DLD1 (cell line): ENCODE measurements at regions not wholly inside any gene's neighbourhood (a gene's known extent, or its start where the extent isn't known, plus 50 kb on each side); places are given as distances from the start of the nearest gene placed in this dataset.

Source experiments
- in situ Hi-C: cut with HindIII; loops from 2 replicates; pipeline ENCODE4 v1.10.0; 2017; ENCODE audit warnings: low sequenced_read_pairs

DNA sequence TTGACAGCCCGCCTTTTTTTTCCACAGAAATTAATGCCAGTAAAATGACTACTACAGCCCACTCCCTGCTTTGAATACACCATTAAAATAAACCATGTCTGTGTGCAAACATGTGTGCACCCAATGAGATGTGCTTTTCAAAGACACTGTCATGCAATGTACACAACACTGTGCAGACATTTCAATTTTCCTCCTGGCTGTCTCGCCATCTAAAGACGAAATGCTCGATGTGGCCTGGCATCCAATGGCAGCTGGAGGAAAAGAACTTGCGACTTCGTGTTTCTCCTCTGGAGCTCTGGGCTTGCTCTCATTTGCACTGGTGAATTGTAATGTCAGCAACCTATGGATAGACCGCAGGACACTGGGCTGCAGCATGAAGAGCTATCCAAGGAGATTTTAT, 147.0 kb upstream of the NAV2 start:
- in situ Hi-C loops: loop anchor here (25.0 kb wide), 1 partner anchor 322 kb away; no protein-coding TSS in a partner anchor

DNA sequence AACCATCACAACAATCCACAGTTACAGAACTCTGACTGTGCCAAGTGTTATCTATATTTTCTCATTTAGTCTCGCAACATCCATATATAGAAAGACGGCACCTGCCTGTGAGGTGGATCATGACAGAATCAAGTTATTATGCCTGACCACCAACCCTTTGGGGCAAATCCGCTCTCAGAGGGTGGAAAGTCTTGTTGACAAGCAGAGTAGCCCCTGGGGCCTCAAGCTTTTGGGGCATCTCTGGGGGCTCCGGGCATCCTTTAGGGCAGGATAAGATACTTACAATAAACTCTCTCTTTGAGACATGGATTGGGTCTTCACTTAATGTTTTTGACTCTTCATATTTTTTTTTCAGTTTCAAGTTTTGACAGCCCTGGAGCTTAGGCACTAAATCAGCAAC, 150.5 kb upstream of the NAV2 start:
- in situ Hi-C loops: loop anchor here (25.0 kb wide), 1 partner anchor 325 kb away; no protein-coding TSS in a partner anchor

DNA sequence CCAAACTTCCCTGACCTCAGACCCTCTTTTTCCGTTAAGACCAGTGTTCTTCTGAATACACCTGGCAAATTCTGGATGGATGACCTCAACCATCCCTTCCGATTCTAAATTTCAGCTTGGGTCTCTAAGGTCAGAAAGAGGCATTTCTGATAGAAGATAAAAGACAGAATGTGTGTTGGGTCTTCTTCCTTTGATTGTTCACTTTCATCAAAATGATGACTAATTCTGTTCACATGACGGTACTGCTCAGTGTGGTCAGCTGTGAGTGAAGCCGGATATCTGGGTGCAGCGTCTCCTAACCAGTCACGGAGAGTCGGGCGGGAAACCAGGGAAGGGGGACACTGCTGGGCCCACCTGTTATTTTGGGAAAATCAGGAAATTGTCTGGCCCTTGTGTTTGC, 151.6 kb upstream of the NAV2 start:
- in situ Hi-C loops: loop anchor here (25.0 kb wide), 1 partner anchor 326 kb away; no protein-coding TSS in a partner anchor

DNA sequence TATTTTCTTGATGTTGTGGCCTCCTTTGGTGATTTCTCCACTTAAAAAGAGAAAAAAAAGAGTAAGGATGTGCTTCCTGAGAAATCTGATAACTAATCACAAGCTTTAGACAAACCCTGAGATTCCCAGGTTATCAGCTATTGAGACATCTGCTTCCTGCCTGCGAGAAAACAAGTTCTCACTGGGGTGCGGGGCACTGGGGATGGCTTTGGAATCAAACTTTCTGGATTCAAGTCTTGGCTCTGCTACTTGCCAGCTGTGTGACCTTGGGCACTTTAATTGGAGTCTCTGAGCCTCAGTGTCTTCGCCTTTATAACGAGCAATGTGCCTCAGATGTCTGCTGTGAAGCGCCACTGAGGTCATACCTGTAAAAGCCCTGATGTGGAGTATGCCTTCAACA, 152.5 kb upstream of the NAV2 start:
- in situ Hi-C loops: loop anchor here (25.0 kb wide), 1 partner anchor 327 kb away; no protein-coding TSS in a partner anchor

DNA sequence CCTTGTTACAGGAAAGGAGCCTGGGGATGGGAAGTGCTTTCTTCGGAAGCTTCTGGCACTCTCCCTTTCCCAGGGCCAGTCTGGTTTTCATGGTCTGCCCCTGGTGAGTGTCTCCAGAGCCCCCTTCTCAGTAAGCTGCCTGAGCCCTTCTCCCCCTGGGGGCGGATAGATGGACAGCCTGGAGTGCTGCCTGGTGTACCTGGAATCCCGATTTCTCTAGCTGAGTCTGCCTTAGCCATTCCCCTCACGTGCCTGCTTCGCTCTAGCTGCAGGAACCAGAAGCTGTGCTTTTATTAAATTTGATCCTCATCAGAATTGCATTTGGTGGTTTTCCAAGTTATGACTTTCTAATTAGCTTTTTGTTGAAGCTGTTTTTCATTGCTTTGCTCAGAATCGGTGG, 152.9 kb upstream of the NAV2 start:
- in situ Hi-C loops: loop anchor here (25.0 kb wide), 1 partner anchor 328 kb away; no protein-coding TSS in a partner anchor

DNA sequence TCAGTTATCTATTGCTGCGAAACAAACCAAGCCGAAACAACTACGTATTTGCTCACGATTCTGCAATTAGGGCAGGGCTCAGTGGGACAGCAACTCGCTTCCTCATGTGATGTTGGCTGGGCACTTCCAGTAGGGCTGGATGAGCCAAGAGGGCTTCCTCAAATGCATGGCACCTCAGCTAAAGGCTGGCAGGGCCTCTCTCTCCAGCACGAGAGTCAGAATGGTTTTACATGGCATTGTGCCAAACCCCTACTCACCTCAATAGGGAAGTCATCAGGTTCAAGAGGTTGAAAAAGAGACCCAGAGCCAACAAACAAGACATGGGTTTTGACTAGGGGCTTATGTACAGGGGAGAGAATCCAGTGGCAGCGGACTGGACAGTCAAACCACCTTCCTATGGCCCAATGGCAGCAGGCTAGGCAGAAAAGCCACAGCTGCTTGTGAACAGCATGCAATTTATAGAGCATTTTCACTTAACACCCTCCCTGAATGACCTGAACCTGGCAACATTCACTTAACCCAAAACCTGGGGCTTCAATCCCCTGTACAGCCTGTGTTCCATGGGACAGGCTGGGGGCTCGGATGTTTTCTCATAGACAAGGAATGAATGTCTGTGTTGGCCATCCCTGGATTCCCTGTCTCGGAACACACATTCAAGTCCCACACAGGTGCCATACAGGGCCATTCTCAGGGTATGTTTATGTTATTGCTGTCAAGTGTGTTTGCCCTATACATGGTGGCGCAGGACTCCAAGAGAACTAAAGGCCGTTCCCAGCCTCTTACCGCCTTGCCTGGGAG, 154.2 kb upstream of the NAV2 start:
- in situ Hi-C loops: loop anchor here (25.0 kb wide), 1 partner anchor 329 kb away; no protein-coding TSS in a partner anchor

DNA sequence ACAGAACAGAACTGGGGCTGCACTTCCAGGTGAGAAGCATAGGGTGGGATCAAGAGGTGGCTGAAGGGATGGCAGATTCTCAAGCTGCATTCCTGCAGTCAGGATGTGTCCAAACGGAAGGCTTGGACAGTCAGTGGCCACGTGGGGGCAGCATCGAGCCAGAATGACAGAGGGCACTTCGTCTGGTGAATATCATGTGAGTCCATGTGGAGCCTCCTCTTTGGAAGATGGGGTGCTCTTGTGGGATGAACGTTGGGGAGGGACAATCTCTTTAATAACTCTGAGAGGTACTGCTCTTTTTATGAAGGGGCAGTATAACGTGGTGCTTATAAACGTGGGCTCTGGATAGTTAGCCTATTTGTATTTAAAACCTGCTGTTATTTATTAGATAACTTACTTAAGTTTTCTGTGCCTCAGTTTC, 154.9 kb upstream of the NAV2 start:
- in situ Hi-C loops: loop anchor here (25.0 kb wide), 1 partner anchor 330 kb away; no protein-coding TSS in a partner anchor

DNA sequence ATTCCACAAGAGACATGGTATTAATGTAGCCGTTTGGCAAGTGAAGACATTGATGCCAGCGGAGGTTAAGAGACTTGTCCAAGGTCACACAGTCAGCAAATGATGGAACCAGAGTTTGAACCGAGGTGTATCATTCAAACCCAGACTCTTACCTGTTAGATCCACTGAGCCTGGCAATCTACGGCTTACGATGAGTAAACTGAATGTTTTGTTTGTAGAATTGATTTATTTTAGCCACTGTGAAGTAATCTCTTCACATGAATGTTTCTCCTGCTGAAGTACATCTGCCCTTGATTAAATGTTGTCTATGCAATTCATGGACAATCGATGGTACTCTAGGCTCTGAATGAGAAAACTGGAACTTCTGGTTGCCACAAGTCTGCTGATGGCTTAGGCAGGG, 155.5 kb upstream of the NAV2 start:
- in situ Hi-C loops: loop anchor here (25.0 kb wide), 1 partner anchor 330 kb away; no protein-coding TSS in a partner anchor

DNA sequence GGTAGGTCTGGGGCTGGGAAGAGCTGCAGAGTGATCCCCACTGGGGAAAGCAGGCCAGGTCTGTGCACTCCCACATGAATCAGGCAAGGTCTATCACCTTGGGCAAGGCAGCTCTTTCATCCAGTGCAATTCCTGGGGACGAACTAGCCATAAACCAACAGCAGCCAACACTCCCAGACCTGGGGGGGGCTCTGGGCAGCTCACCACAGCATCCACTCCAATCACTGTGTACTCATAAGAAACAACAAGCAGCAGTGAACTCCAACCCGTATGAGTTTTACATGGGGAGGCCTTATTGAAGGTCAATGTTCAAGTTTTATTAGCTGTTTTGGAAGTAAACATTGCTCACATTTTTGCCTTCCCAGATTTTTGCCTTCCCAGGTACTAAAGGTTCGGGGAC, 157.4 kb upstream of the NAV2 start:
- in situ Hi-C loops: loop anchor here (25.0 kb wide), 1 partner anchor 332 kb away; no protein-coding TSS in a partner anchor

DNA sequence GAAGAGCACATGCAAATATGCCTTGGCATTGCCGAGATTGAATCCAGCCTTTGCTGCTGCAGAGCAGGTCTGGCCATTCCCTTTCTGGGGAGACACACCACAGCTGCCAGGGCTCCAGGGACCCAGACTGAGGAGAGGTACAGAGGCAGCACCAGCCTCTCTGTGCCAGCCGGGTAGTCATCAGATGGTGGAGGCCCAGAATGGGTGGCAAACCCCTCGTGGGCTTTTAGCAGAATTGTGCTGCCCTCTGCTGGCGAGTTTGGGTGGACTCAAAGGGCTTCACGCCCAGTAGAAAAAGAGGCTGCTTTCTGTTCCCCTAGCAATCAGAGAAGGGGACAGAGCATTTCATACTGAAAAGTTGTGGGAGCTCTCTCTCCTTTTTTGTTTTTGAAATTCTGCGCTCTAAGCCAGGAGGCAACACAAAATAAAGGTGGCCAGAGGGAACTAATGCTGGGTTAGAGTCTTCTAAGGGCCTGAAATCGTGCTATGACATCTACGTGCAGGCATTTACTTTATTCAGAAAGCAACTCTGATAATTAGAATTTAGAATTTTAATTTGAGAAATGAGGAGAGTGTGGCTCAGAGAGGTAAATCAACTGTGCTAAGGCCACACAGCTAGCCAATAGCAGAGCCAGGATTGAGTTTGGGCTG, 158.8 kb upstream of the NAV2 start:
- in situ Hi-C loops: loop anchor here (25.0 kb wide), 1 partner anchor 333 kb away; no protein-coding TSS in a partner anchor

DNA sequence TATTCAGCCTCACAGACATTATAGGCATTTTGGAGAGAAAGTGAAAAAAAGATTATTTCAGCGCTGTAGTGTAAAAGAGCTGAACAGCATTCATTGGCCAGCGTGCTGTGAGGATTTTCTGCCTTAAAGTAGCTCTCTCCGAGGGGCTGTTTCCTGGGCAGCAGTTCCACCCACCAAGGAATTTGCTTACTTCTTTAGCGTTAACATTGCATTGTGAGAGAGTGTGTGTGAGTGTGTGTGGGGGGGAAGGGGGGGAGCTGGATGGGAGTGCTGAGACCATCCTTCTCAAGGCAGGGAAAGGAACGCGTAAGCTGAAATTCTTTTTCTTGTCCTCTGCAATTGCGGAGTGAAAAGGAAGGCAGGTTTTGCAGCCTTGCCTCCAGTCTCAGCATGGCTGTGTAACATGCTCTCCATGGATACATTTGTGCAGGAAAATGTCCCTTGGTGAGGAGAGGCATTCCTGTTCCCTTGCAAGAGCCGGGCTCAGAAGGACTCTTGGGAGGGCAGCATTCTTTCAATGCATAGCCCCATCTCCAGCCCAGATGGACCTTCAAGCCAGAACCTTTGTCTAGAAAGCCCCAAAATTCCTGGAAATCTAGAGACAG, 159.9 kb upstream of the NAV2 start:
- in situ Hi-C loops: loop anchor here (25.0 kb wide), 1 partner anchor 335 kb away; no protein-coding TSS in a partner anchor

DNA sequence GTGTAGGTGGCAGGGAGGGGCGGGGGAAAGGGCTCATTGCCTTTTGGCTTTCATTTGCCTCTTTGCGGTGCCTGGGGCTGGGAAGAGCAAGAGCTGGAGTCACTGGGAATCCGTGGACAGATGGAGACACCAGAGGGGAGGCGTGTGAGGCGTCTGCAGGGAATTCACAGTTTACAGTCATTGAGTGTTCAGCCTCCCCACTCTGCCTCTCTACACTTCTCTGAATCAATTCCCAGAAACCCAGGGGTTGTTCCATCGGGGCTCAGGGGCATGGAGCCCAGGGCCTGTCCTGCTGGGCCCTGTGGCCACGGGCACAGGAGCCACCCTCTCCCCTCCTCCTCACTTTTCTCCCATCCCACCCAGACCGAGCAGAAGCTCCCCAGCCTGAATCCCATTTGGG, 160.5 kb upstream of the NAV2 start:
- in situ Hi-C loops: loop anchor here (25.0 kb wide), 1 partner anchor 335 kb away; no protein-coding TSS in a partner anchor

DNA sequence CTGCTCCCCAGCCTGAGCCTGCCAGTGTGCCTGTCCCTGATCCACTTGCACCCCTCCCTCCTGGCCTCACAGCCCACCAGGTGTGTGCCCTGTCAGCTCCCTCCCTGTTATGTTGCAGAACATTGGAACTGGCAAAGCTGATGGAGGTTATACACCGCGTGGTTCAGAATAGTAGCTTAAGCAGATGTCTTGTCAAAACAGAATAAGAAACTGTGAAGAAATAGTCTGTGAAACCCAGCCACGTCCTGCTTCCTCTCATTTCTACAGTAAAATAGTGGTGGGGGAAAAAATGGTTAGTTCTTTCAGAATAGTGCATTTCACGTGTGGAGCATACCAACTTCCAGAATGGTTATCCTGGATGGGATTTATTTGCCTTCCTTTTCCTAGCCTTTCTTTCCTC, 161.2 kb upstream of the NAV2 start:
- in situ Hi-C loops: loop anchor here (25.0 kb wide), 1 partner anchor 336 kb away; no protein-coding TSS in a partner anchor

DNA sequence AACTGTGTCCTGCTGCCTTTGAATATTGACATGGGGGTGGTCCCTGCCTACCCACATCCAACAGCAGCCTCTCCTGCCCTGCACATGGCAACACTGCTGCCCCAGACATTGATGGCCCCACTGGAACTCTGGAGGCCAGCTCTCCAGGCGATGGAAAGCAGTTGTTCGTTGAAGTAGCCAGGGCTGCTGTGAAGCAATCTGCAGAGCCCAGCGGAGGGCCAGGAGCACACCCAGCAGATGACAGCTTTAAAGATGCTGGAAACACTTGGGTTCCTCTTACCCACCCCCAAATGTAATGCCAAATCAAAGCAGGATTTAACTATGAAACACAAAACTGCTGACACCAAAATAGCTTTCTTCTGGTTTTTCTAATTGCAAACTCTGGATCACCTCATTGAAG, 165.6 kb upstream of the NAV2 start:
- in situ Hi-C loops: no loop called here

DNA sequence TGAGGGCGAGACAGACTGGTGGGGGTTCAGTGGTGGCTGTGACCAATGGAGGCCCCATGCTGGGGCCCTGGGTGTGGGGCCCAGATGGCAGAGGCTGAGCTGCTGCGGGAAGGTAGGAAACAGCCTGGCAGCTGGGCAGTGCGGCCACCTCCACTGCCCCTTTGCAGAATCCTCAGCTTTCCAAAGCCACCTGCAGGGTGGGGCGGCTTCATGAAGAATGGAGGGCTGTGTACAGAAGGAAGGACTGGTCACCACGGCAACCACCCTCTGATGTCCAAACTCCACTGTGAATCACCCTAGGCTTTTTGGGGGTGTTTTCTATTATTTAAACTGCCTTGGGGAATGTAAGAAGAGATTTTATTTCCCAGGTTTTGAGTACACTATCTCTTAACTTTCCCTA, 166.3 kb upstream of the NAV2 start:
- in situ Hi-C loops: no loop called here

DNA sequence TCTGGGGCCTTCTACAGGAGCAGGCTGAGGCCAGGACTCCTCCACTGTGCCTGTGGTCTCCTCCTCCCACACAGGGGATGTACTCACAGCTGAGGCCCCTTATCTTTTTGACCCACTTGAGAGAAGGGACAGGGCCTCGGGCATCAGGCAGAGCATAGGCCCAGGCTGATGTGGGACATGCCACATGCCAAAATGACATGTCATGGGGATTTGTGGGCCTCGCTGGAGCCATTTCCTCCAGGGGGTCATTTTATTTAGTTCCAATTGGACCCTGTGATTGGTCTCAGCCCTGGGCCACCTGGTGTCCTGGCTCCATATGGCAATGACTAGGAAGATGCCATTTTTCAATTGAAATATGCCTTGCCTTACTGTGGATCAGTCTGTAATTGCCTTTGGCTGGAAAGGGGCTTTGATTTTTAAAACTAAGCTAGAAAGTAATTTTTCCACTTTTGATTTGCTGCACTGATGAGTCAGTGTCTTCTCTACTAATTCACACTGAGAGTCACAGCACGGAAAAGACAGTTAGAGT, 171.1 kb upstream of the NAV2 start:
- in situ Hi-C loops: no loop called here

DNA sequence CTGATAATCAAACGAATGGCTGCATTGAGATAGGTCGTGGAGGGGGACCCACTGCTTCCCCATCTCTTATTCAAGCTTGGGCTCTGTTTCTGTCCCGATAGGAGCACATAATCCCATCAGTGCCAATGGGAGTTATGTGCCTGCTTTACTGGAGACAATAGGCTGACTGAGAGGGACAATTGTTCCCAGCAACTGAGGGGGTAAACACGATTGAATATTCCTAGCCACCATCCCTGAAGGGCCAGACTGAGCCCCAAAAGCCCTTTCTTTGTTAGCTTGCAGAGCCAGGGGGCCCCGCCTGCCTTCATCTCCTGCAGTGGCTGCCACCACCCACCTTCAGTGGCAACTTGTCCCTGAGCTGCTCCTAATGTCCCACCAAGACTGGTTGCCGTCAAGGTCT, 172.8 kb upstream of the NAV2 start:
- in situ Hi-C loops: no loop called here

DNA sequence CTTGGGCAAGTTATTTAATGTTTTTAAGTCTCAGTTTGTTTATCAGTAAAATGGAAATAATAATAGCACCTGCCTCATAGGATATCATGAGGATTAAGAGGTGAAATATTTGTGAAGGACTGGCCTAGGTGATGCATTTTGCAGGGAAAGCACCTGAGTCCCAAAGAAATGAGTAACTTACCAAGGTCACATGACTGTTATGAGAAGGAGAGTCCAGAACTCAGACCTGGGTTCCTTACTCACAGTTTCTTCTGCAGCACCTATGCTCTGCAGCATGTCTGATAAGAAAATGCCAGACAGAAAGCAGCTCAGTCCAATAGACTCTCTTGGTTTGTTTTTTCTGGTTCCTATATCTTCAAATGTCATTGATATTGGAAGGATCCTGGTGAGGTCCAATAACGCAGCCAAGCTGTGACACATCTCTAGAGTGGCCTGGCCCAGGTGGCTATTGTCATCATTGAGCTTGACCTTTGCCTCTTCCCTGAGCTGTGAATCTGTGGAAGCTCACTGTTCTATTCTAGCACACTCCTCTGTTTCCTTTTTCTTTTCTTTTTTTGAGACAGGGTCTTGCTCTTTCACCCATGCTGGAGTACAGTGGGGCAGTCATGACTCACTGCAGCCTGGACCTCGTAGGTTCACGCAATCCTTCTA, 174.7 kb upstream of the NAV2 start:
- in situ Hi-C loops: no loop called here

DNA sequence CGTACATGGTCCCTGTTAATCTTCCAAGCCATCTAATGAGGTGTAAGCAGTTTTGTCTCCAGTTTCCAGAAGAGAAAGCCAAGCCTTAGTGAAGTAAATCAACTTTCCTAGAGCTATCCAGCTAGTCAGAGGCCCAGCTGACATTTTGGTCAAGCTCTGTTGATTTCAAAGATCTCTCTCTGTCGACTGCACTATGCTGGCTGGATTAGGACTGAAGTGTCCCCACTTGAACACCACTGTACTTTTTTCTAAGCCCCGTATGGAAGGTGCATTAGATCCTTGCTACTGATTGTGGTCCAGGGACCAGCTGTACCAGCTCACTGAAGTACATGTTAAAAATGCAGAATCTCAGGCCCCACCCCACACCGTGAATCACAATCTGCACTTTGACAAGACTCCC, 176.5 kb upstream of the NAV2 start:
- in situ Hi-C loops: no loop called here

DNA sequence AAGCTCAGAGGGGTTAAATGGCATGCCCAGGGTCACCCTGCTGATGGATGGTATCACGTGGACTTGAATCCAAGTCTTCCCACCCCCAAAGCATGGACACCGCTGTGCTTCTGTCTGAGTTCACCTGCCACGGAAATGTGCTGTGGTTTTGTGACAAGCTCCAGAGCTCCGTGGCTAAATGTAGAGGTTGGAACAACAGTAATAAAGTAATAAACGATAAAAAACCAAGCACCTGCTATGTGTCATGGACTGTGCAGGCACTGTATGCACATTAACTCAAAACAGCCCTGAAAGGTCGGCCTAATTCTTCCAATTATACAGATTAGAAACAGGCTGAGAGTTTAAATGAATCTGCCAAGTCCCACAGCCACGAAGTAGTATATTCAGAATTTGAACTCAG, 182.1 kb upstream of the NAV2 start:
- in situ Hi-C loops: no loop called here
